ENCODE measurements at regions not wholly inside any gene's neighbourhood (a gene's known extent, or its start where the extent isn't known, plus 50 kb on each side); places are given as distances from the start of the nearest gene placed in this dataset.

DNA sequence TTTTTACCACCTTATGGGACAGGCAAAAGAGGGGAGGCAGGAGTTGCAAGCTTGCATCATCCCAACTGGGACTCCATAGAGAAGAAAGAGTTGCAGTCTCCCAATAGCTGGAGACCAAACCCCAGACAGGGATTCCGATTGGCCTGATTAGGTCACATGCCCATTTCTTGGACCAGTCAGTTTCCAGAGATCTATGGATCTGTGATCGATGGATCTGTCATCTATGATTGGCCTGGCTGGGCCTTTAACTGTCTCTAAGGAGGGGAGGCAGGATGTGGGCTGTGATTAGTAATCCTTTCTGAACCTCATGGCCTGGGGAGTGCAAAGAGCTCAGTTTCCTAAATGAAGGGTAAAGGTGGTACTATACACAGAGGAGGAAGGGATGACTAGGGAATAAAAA is 252.1 kb downstream of the MATN1 start:
- no peak overlapping the region for H3K4me2 ChIP-seq (ENCODE audit: low read length)
- TF ChIP-seq YY1 (IDR thresholded peaks at IDR 0.05; ENCODE audit: extremely low read depth, insufficient replicate concordance, low read depth, low read length) (no peak), EZH2phosphoT487 (IDR thresholded peaks at IDR 0.05; ENCODE audit: borderline replicate concordance) (no peak), POLR2A (IDR thresholded peaks at IDR 0.05; ENCODE audit: borderline replicate concordance, extremely low read depth, insufficient read depth, insufficient read length) (no peak), SP1 (IDR thresholded peaks at IDR 0.05; ENCODE audit: low read depth) (no peak)
- TF ChIP-seq, protein P1, sequence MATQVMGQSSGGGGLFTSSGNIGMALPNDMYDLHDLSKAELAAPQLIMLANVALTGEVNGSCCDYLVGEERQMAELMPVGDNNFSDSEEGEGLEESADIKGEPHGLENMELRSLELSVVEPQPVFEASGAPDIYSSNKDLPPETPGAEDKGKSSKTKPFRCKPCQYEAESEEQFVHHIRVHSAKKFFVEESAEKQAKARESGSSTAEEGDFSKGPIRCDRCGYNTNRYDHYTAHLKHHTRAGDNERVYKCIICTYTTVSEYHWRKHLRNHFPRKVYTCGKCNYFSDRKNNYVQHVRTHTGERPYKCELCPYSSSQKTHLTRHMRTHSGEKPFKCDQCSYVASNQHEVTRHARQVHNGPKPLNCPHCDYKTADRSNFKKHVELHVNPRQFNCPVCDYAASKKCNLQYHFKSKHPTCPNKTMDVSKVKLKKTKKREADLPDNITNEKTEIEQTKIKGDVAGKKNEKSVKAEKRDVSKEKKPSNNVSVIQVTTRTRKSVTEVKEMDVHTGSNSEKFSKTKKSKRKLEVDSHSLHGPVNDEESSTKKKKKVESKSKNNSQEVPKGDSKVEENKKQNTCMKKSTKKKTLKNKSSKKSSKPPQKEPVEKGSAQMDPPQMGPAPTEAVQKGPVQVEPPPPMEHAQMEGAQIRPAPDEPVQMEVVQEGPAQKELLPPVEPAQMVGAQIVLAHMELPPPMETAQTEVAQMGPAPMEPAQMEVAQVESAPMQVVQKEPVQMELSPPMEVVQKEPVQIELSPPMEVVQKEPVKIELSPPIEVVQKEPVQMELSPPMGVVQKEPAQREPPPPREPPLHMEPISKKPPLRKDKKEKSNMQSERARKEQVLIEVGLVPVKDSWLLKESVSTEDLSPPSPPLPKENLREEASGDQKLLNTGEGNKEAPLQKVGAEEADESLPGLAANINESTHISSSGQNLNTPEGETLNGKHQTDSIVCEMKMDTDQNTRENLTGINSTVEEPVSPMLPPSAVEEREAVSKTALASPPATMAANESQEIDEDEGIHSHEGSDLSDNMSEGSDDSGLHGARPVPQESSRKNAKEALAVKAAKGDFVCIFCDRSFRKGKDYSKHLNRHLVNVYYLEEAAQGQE (IDR thresholded peaks at IDR 0.05; ENCODE audit: low read depth): no peak
- TF ChIP-seq, protein P2, sequence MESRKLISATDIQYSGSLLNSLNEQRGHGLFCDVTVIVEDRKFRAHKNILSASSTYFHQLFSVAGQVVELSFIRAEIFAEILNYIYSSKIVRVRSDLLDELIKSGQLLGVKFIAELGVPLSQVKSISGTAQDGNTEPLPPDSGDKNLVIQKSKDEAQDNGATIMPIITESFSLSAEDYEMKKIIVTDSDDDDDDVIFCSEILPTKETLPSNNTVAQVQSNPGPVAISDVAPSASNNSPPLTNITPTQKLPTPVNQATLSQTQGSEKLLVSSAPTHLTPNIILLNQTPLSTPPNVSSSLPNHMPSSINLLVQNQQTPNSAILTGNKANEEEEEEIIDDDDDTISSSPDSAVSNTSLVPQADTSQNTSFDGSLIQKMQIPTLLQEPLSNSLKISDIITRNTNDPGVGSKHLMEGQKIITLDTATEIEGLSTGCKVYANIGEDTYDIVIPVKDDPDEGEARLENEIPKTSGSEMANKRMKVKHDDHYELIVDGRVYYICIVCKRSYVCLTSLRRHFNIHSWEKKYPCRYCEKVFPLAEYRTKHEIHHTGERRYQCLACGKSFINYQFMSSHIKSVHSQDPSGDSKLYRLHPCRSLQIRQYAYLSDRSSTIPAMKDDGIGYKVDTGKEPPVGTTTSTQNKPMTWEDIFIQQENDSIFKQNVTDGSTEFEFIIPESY (IDR thresholded peaks at IDR 0.05; ENCODE audit: extremely low read depth, insufficient replicate concordance, low read length): no peak
- no peak overlapping the region for H3K27ac ChIP-seq (ENCODE audit: low read depth, low read length)
- H3K9ac ChIP-seq (ENCODE audit: low read length): no peak overlapping the region
- H3K4me3 ChIP-seq (replicated peaks in 1 of 2; ENCODE audit: low read depth in 1 of 2, low read length in 2 of 2): no peak overlapping the region
- CTCF ChIA-PET: no interaction called here
- intact Hi-C loops (cut with micrococcal nuclease): no loop called here
- no peak overlapping the region for H2AFZ ChIP-seq (ENCODE audit: low read depth, low read length, poor library complexity, severe bottlenecking)
- BruUV-seq (replicated peaks): no TSS peak
- no peaks in the 10 kb centered on the region for H3K9me3 ChIP-seq (ENCODE audit: control insufficient read depth in 1 of 2, insufficient read depth in 1 of 2, low read depth in 1 of 2, low read length in 2 of 2)
- peaks cover 16% of the 10 kb centered on the region for H3K27me3 ChIP-seq (ENCODE audit: insufficient read depth, low read length)
- H3K9me2 ChIP-seq (ENCODE audit: insufficient read depth): no peaks in the 10 kb centered on the region
- RAD21 ChIA-PET (ENCODE audit: low non-redundant PET in 1 of 2, low total read pairs in 2 of 2, uncharacterized antibody in 2 of 2, unreplicated experiment in 2 of 2): no interaction called here
- H4K20me1 ChIP-seq (ENCODE audit: insufficient read depth): no peaks in the 10 kb centered on the region
- H3K36me3 ChIP-seq (ENCODE audit: control insufficient read depth in 1 of 2, insufficient read depth in 2 of 2, low read length in 2 of 2): no peaks in the 10 kb centered on the region
- DNase-seq (ENCODE audit: low read depth, low spot score) (peak; percentile 1), ATAC-seq (no peak)
- POLR2A ChIA-PET: no interaction called here
- no peaks in the 10 kb centered on the region for H3K79me2 ChIP-seq (ENCODE audit: insufficient read depth, low read length)
- no peaks in the 10 kb centered on the region for H3K4me1 ChIP-seq (ENCODE audit: control insufficient read depth in 1 of 2, insufficient read depth in 2 of 2, low read length in 2 of 2)

Measured in HCT116 (cell line).